ENCODE measurements at regions not wholly inside any gene's neighbourhood (a gene's known extent, or its start where the extent isn't known, plus 50 kb on each side); places are given as distances from the start of the nearest gene placed in this dataset.
A peak's percentile ranks its signal among the peaks of the same experiment; 100 is the strongest.

GRCh38 chr9:24488896-24489295 is 56.8 kb downstream of the IZUMO3 start:
- peak; percentile 53 for DNase-seq

GRCh38 chr9:24487946-24488345 is 57.8 kb downstream of the IZUMO3 start:
- no peak for DNase-seq

- DNase-seq = peak; percentile 38
These were observed 58.3 kb downstream of the IZUMO3 start for GRCh38 chr9:24487250-24487861.

- peak; percentile 24 for DNase-seq
These were observed 66.2 kb downstream of the IZUMO3 start for GRCh38 chr9:24479361-24480059.

DNA sequence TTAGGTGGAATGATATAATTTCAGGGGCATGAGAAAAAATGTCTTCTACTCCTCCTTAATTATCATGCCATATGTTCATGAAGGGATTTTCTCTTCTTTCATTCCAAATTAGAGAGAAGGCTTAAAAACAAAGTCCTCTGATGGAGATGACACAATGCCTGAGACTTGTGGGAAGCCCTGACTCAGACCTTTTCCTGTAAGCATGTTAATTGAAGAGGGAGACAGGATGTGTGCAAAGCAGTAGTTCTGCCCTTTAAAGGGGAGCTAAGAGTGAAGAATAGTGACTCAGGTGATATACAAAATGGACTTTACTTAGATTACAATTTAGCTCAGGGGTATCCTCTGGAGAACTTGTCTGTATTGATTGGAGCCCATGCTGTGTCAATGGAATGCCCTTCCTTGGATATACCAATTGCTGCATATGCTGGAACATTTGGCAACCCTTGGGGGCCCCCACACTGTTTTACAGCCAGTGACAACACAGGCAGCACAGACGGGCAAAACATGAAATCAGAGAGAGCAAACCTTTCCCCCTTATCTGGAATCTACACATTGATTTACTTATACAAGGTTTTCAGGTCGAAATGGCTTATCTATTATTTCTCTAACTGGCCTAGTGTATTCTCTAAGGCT is 81.3 kb downstream of the IZUMO3 start:
- no peak for DNase-seq

DNA sequence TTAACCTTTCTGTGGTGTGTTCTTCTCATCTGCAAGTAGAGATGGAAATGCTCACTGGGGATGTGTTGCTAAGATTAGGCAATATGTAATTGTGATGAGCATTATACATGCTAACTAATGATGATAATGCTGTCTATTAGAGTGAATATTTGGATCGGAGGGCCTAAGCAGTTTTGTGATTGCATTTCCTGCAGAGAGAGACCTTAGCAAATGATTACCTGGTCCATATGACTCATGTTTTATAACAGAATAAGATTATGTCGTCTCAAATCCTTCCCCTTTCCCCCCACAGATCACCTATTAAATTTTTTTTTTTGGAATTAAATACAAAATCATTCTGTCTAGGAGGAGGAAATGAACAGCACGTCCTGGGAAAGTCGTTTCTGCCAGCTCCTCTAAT is 82.7 kb downstream of the IZUMO3 start:
- no peak for DNase-seq

- DNase-seq = no peak
These were observed 84.9 kb downstream of the IZUMO3 start for GRCh38 chr9:24460781-24461180.

DNA sequence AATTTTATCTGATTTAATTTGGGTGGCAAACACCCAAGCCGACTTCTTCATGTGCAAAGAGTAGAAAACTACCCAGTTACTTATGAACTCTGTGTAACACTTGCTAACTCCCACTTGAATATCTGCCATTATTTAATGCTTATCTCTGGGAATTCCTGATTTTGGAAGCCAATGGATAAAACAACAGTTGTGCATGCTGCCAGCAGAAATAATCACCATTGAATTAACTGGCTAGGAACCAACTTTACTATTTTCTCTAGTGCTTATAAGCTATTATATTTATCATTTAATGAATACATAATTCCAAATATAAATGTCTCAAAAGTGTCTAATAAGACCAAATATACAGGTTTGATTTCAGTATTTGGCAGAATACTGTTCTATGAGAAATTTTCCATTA is 85.7 kb downstream of the IZUMO3 start:
- DNase-seq = peak; percentile 35

DNA sequence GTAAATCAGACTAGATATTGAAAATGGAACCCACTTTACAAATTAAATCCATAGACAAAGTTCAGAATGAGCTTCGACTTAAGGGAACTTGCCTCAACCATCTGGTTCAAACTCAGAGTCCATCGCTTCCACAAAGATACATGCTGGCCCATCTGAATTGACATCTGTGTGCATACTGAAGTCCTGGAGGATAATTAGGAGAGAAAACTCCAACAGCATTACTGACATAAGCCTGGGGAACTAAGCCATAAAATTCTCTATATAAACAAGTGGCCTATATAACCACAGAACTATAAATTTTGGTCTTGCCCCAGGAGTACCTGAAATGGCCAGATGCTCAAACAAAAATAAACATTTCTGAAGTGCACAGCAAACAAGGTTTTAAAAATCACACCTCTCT is 94.4 kb downstream of the IZUMO3 start:
- DNase-seq = peak; percentile 3

GRCh38 chr9:24449976-24450375 is 95.7 kb downstream of the IZUMO3 start:
- DNase-seq = no peak

- peak; percentile 65 for DNase-seq
These were observed 106.2 kb downstream of the IZUMO3 start for GRCh38 chr9:24439456-24439855.

- no peak for DNase-seq
These were observed 106.8 kb downstream of the IZUMO3 start for GRCh38 chr9:24438876-24439275.

- no peak for DNase-seq
These were observed 108.9 kb downstream of the IZUMO3 start for GRCh38 chr9:24436761-24437160.

GRCh38 chr9:24434183-24434582 is 111.5 kb downstream of the IZUMO3 start:
- DNase-seq = no peak

DNA sequence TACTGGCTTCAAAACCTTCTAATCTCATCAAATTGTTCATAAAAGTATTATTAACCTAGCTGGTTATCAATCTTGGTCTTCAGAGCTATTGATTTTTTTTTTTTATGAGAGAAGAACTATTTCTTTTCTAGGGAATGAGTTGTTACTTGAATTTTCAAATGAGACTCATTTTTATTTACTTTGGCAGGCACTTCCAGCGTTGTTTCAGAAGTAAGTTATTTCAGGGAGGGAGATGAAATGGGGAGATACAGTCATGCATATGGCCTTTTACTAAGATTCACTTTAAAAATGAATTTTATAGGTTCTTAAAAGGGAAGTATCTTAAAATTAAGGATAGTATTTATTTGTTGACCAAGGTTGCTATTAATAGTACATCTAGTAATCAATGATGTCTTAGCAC is 129.6 kb downstream of the IZUMO3 start:
- no peak for DNase-seq

GRCh38 chr9:24413651-24414050 is 132.0 kb downstream of the IZUMO3 start:
- DNase-seq = no peak

DNA sequence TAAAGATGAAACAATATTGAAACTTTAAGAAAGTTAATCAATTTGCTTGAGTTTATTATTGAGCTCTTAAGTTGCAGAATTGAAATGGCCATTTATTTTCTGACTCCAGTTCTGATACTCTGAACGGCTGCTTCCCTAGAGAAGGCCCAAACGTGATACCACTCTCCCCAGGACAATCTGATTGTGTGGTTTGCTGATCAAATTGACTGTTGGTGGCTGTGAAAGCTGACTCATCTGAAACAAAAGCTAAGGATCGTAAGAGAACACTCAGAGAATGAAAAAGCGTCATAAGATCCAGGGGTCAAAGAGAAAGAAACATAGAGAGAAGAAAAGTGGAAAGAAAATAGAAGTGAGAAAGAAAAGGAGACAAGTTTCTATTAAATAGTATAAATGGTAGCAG is 147.2 kb downstream of the IZUMO3 start:
- no peak for DNase-seq

- no peak for DNase-seq
These were observed 154.6 kb downstream of the IZUMO3 start for GRCh38 chr9:24391095-24391494.

DNA sequence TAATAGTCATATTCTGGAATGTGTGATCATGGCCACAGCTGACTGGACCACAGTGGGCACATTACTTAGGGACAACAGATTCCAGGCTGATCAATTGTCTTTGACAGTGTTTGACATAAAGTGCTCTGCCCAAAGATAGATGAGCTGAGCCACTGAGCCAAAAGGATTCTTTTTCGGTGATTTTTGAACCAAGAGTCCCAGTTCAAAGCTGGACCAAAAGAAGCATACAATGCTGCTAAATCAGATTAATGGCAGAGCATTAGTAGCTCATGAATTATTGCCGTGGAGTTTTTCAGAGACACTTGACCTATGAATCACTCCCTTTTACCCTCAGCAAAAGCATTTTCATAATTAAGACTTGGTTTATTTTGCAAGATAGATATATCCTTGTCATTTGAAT is 160.6 kb downstream of the IZUMO3 start:
- DNase-seq = no peak

DNA sequence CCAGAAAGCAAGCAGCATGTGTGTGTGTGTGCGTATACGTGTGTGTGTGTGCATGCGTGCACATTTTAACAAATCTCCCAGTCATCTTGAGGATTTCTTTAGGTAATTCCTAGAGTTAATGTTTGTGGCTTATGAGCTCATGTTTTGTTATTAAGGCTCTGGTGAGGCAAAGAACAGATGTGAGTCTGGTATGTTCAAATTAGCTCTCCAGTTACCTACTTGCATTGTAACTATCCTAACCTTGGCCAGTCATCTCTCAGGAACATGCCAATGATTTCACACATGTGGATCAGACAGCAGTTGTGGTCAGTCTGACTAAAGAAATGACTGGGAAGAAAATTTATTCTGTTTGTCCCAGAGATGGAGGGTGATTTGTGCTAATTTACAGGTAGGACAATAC is 163.1 kb downstream of the IZUMO3 start:
- DNase-seq = peak; percentile 46

DNA sequence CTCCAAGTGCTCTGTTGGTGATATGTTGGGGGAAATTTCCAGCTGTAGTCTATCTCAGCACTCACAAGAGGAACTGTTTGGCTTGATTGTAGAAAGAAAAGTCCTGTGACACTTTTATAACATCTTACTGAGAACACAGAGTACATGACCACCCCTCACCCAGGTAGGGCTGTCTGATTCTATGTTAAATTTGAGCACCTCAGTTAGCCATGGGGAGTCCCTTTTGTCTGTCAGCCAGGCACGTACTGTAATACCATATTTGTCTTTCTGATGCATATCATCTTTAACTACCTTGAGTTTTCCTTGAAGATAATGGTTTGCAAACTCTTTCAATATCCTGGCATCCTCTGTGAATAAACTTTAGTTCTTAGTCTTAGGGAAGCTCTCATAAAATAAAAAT is 164.5 kb downstream of the IZUMO3 start:
- no peak for DNase-seq

- DNase-seq = no peak
These were observed 186.7 kb downstream of the IZUMO3 start for GRCh38 chr9:24359046-24359445.

DNA sequence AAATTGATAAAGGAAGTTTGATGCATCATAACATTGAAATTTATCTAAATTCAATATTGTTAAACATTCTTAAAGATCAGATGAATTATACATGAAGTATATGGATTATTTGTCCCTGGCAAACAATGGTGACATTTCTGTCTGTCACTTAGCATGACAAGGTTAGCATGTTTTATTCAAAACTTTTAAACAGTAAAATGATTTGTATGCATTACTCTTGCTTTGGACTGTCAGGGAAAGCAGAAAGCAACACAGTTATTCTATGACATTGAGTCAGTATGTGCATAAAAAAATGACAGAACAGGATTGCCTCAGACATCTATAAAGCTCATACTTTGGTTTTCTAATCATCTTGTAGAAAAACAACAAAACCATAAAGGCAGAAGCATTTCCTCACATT is 193.7 kb downstream of the IZUMO3 start:
- no peak for DNase-seq

- peak; percentile 0 for DNase-seq
These were observed 194.4 kb downstream of the IZUMO3 start for GRCh38 chr9:24351258-24351657.

Data from tongue (tissue), 1 donor.